HepG2 (cell line): ENCODE measurements at regions not wholly inside any gene's neighbourhood (a gene's known extent, or its start where the extent isn't known, plus 50 kb on each side); places are given as distances from the start of the nearest gene placed in this dataset.

Source experiments
- ATAC-seq: fragments of 200-7000 bp; cut with Tn5 transposase; 3 replicates; pipeline ENCODE4 v1.9.1; 2020; ENCODE audit warnings: mild to moderate bottlenecking, moderate library complexity
- BruUV-seq: library from RNA; stranded (reverse); fragments of 400-500 nt; replicated peaks from 2 replicates; lab custom pipeline; 2021; lab: Mats Ljungman, UMichigan
- CTCF ChIA-PET: fragments of 300-600 bp; formaldehyde crosslinking; extraction: SDS; loops from one replicate; lab custom pipeline; 2021; ENCODE audit warnings: low total read pairs, inconsistent platforms, low intra/inter-chr PET ratio; lab: Yijun Ruan, JAX
- POLR2A ChIA-PET: fragments of 350-600 bp; sonication (Branson Sonifier 250); formaldehyde crosslinking; loops from one replicate; lab custom pipeline; 2020; ENCODE audit warnings: antibody characterized with exemption, inconsistent platforms; lab: Yijun Ruan, JAX
- DNase-seq: peaks from one replicate; pipeline ENCODE4 v3.0.0-alpha.2; 2015; ENCODE audit warnings: low spot score
- FAIRE-seq: peaks from 3 replicates; lab custom pipeline; 2011; peaks lifted over from hg19 to GRCh38; lab: Jason Lieb, UNC
- H2AFZ ChIP-seq: one replicate; pipeline ENCODE4 v1.6.1; 2011; ENCODE audit warnings: low read length, inconsistent platforms
- H3K27ac ChIP-seq: fragments of 300-600 bp; 3 replicates; pipeline ENCODE4 v1.8.0; 2011; ENCODE audit warnings: mixed run types, mild to moderate bottlenecking, mixed read lengths, low read length, inconsistent platforms; ENCODE audit not compliant: insufficient read depth; ENCODE audit errors: extremely low read length
- H3K27me3 ChIP-seq, 2 experiments: fragments of 200-600 bp in 1 of 2; 2 replicates in 1 of 2; 3 replicates in 1 of 2; pipeline versions ENCODE4 v1.6.0 to v1.8.0; 2011; ENCODE audit warnings: low read length in 2 of 2, mild to moderate bottlenecking in 2 of 2, moderate library complexity in 2 of 2, inconsistent platforms in 1 of 2; ENCODE audit not compliant: insufficient read depth in 2 of 2, control insufficient read depth in 1 of 2
- H3K36me3 ChIP-seq, 2 experiments: fragments of 200-600 bp in 1 of 2; replicated peaks in 1 of 2; 2 replicates in 1 of 2; 3 replicates in 1 of 2; pipeline versions ENCODE4 v1.5.1 to v1.8.0; 2011; ENCODE audit warnings: low read length in 2 of 2, inconsistent platforms in 1 of 2; ENCODE audit not compliant: insufficient read depth in 2 of 2, control insufficient read depth in 1 of 2
- H3K4me1 ChIP-seq: 2 replicates; pipeline ENCODE4 v1.5.1; 2012; ENCODE audit warnings: low read length, inconsistent platforms; ENCODE audit not compliant: insufficient read depth
- H3K4me2 ChIP-seq: 2 replicates; pipeline ENCODE4 v1.6.0; 2011; ENCODE audit warnings: low read depth, low read length, inconsistent platforms
- H3K4me3 ChIP-seq, 3 experiments: fragments of 200-600 bp in 1 of 3; sonication (generic), shearing (Covaris generic) in 1 of 3; replicated peaks in 1 of 3; 2 replicates each; pipeline ENCODE4 v1.5.1; 2011 to 2016; ENCODE audit warnings: low read length in 3 of 3, inconsistent platforms in 2 of 3, low read depth in 2 of 3, mild to moderate bottlenecking in 2 of 3, control low read depth in 1 of 3, mixed read lengths in 1 of 3; ENCODE audit not compliant: insufficient read depth in 1 of 3
- H3K79me2 ChIP-seq: one replicate; pipeline ENCODE4 v1.6.1; 2011; ENCODE audit warnings: low read length, inconsistent platforms; ENCODE audit not compliant: insufficient read depth
- H3K9ac ChIP-seq: 2 replicates; pipeline ENCODE4 v1.6.0; 2011; ENCODE audit warnings: mild to moderate bottlenecking, low read depth, low read length, inconsistent platforms; ENCODE audit not compliant: insufficient read depth
- H3K9me3 ChIP-seq: 2 replicates; pipeline ENCODE4 v1.5.1; 2012; ENCODE audit warnings: mild to moderate bottlenecking, low read length
- H4K20me1 ChIP-seq: 2 replicates; pipeline ENCODE4 v1.6.0; 2011; ENCODE audit warnings: inconsistent platforms, mild to moderate bottlenecking, low read length, moderate library complexity; ENCODE audit not compliant: insufficient read depth
- BCL3 ChIP-seq: sonication (generic); formaldehyde crosslinking; IDR thresholded peaks from 2 replicates; pipeline ENCODE4 v1.5.1; 2020; ENCODE audit warnings: mild to moderate bottlenecking, missing genetic modification reagents, moderate library complexity
- BHLHE40 ChIP-seq: IDR thresholded peaks from 2 replicates; pipeline ENCODE4 v1.6.1; 2011; ENCODE audit warnings: low read length, improper control_type of control experiment
- GATAD1 ChIP-seq: IDR thresholded peaks from 2 replicates; pipeline ENCODE4 v1.6.1; 2016; ENCODE audit warnings: missing genetic modification reagents, missing compliant biosample characterization
- GLI4 ChIP-seq: sonication (generic); formaldehyde crosslinking; IDR thresholded peaks from 2 replicates; pipeline ENCODE4 v1.5.1; 2020; ENCODE audit warnings: missing genetic modification reagents, mild to moderate bottlenecking, moderate library complexity, borderline replicate concordance
- IRF9 ChIP-seq: sonication (generic); formaldehyde crosslinking; IDR thresholded peaks from 2 replicates; pipeline ENCODE4 v1.8.0; 2022; ENCODE audit warnings: missing genetic modification reagents, mild to moderate bottlenecking, borderline replicate concordance
- JARID2 ChIP-seq: sonication (generic); formaldehyde crosslinking; IDR thresholded peaks from 2 replicates; pipeline ENCODE4 v1.8.1; 2023; ENCODE audit warnings: missing genetic modification reagents, inconsistent platforms; ENCODE audit not compliant: insufficient replicate concordance
- NFATC3 ChIP-seq: sonication (generic); formaldehyde crosslinking; IDR thresholded peaks from 2 replicates; pipeline ENCODE4 v1.5.1; 2020; ENCODE audit warnings: mild to moderate bottlenecking, missing genetic modification reagents
- ZNF580 ChIP-seq: IDR thresholded peaks from 2 replicates; pipeline ENCODE4 v1.6.1; 2016; ENCODE audit warnings: low read depth, borderline replicate concordance
- ZNF607 ChIP-seq: sonication (generic); formaldehyde crosslinking; IDR thresholded peaks from 2 replicates; pipeline ENCODE4 v1.5.1; 2020; ENCODE audit warnings: missing genetic modification reagents, mild to moderate bottlenecking, borderline replicate concordance
- ZNF800 ChIP-seq: sonication (generic); formaldehyde crosslinking; IDR thresholded peaks from 2 replicates; pipeline ENCODE4 v1.4.0; 2020; ENCODE audit warnings: missing genetic modification reagents
- ZNF883 ChIP-seq: sonication (generic); formaldehyde crosslinking; IDR thresholded peaks from 2 replicates; pipeline ENCODE4 v1.5.1; 2020; ENCODE audit warnings: mild to moderate bottlenecking, missing genetic modification reagents; ENCODE audit errors: not compliant biosample characterization
- WGBS: methylation state at CpG from one replicate; pipeline ENCODE4 v1.1.6; 2017; ENCODE audit warnings: low lambda C conversion rate; 5-methylcytosine and 5-hydroxymethylcytosine counted together
- in situ Hi-C: cut with HindIII; loops from 2 replicates; pipeline ENCODE4 v1.10.0; 2017; ENCODE audit warnings: low pct_unique_long_range_greater_than_20kb; ENCODE audit not compliant: extremely low pct_ligation_motif_present
- intact Hi-C: fragments of 100-400 bp; cut with micrococcal nuclease; formaldehyde crosslinking; loops from one replicate; pipeline ENCODE4 v1.10.0; 2022; ENCODE audit not compliant: unreplicated experiment

- FAIRE-seq (no peak), ATAC-seq (no peak), DNase-seq (no peak)
- BruUV-seq: no TSS peak
- 18% methylated on average over 4 of the region's 4 CpGs for WGBS
- H3K9ac ChIP-seq: no peak overlapping the region
- POLR2A ChIA-PET: no interaction called here
- intact Hi-C loops: no loop called here
- H3K27me3 ChIP-seq: 0 out of 5 replicates have a peak, but pooled peaks cover 0 to 3% of the 10 kb centered on the region in 2 experiments
- no peaks in the 10 kb centered on the region for H3K36me3 ChIP-seq
- no peak overlapping the region for H3K27ac ChIP-seq
- no peaks in the 10 kb centered on the region for H3K4me1 ChIP-seq
- no peaks in the 10 kb centered on the region for H4K20me1 ChIP-seq
- CTCF ChIA-PET: no interaction called here
- TF ChIP-seq ZNF607 (CRISPR knock-in tag) (no peak), JARID2 (no peak), ZNF800 (no peak), GATAD1 (CRISPR knock-in tag) (no peak), IRF9 (CRISPR knock-in tag) (no peak), NFATC3 (no peak), GLI4 (no peak), BCL3 (CRISPR knock-in tag) (no peak), ZNF580 (CRISPR knock-in tag) (no peak), ZNF883 (CRISPR knock-in tag) (no peak), BHLHE40 (no peak)
- H3K79me2 ChIP-seq: no peaks in the 10 kb centered on the region
- in situ Hi-C loops: no loop called here
- H2AFZ ChIP-seq: no peak overlapping the region
- no peak overlapping the region for H3K4me2 ChIP-seq
- H3K4me3 ChIP-seq: no peak overlapping the region
- no peaks in the 10 kb centered on the region for H3K9me3 ChIP-seq
Measured at GRCh38 chr7:136064081-136064480, 86.9 kb upstream of the MTPN start.
